PC-9 (cell line): ENCODE measurements at regions not wholly inside any gene's neighbourhood (a gene's known extent, or its start where the extent isn't known, plus 50 kb on each side); places are given as distances from the start of the nearest gene placed in this dataset.

Source experiments
- BruUV-seq: library from RNA; stranded (reverse); fragments of 400-500 nt; replicated peaks from 2 replicates; lab custom pipeline; 2021; lab: Mats Ljungman, UMichigan
- CTCF ChIA-PET: fragments of 300-600 bp; sonication (Branson Sonifier 250); formaldehyde crosslinking; loops from one replicate; lab custom pipeline; 2022; ENCODE audit warnings: antibody characterized with exemption; lab: Charles Lee
- POLR2A ChIA-PET: fragments of 300-600 bp; sonication (Branson Sonifier 250); formaldehyde crosslinking; loops from one replicate; lab custom pipeline; 2022; ENCODE audit warnings: antibody characterized with exemption; ENCODE audit not compliant: unreplicated experiment; lab: Charles Lee
- DNase-seq, 2 experiments: peaks; one replicate each; pipeline versions ENCODE4 v3.0.0 to v3.0.0-alpha.2; 2015 to 2022; ENCODE audit warnings: mixed read lengths in 1 of 2
- H2AFZ ChIP-seq: fragments of 200-600 bp; sonication (generic); 2 replicates; pipeline ENCODE4 v1.8.1; 2017; ENCODE audit warnings: antibody characterized with exemption
- H3F3A ChIP-seq: fragments of 200-600 bp; sonication (generic); 2 replicates; pipeline ENCODE4 v1.8.1; 2017; ENCODE audit warnings: antibody characterized with exemption, mild to moderate bottlenecking, low read depth; ENCODE audit not compliant: insufficient read depth
- H3K27ac ChIP-seq: fragments of 200-600 bp; sonication (generic); 2 replicates; pipeline ENCODE4 v1.6.1; 2016; ENCODE audit warnings: mixed run types
- H3K27me3 ChIP-seq: fragments of 200-600 bp; sonication (generic); 2 replicates; pipeline ENCODE4 v1.6.1; 2016; ENCODE audit warnings: low read depth, mixed run types; ENCODE audit not compliant: insufficient read depth
- H3K36me3 ChIP-seq: fragments of 200-600 bp; sonication (generic); 2 replicates; pipeline ENCODE4 v1.6.1; 2016; ENCODE audit warnings: low read depth, mixed run types
- H3K4me1 ChIP-seq: fragments of 200-600 bp; sonication (generic); replicated peaks from 2 replicates; pipeline ENCODE4 v1.6.1; 2016; ENCODE audit warnings: mixed run types; ENCODE audit not compliant: insufficient read depth
- H3K4me2 ChIP-seq: fragments of 200-600 bp; sonication (generic); 2 replicates; pipeline ENCODE4 v1.6.1; 2017; ENCODE audit warnings: mixed run types
- H3K4me3 ChIP-seq: fragments of 200-600 bp; sonication (generic); 2 replicates; pipeline ENCODE4 v1.6.1; 2016; ENCODE audit warnings: mixed run types
- H3K79me2 ChIP-seq: fragments of 200-600 bp; sonication (generic); 2 replicates; pipeline ENCODE4 v1.6.1; 2017; ENCODE audit warnings: low read depth, mixed run types
- H3K9me2 ChIP-seq: fragments of 200-600 bp; sonication (generic); 2 replicates; pipeline ENCODE4 v1.8.1; 2017; ENCODE audit warnings: mild to moderate bottlenecking; ENCODE audit not compliant: insufficient read depth
- H3K9me3 ChIP-seq: fragments of 200-600 bp; sonication (generic); 2 replicates; pipeline ENCODE4 v1.8.1; 2016; ENCODE audit warnings: low read depth; ENCODE audit not compliant: insufficient read depth
- H4K20me1 ChIP-seq: fragments of 200-600 bp; sonication (generic); 2 replicates; pipeline ENCODE4 v1.8.1; 2017; ENCODE audit not compliant: insufficient read depth
- EZH2 ChIP-seq: fragments of 200-600 bp; sonication (generic); IDR thresholded peaks from 2 replicates; pipeline ENCODE4 v1.8.0; 2017; ENCODE audit warnings: antibody characterized with exemption, low read depth
- intact Hi-C: fragments of 100-400 bp; cut with micrococcal nuclease; formaldehyde crosslinking; loops from one replicate; pipeline ENCODE4 v1.10.0; 2022; ENCODE audit not compliant: unreplicated experiment
- TF ChIP-seq, protein P1 (sequence below): fragments of 200-600 bp; sonication (generic); conservative IDR thresholded peaks from 2 replicates; pipeline ENCODE4 v1.6.1; 2017; ENCODE audit warnings: mixed run types, antibody characterized with exemption, mild to moderate bottlenecking, moderate library complexity

DNA sequence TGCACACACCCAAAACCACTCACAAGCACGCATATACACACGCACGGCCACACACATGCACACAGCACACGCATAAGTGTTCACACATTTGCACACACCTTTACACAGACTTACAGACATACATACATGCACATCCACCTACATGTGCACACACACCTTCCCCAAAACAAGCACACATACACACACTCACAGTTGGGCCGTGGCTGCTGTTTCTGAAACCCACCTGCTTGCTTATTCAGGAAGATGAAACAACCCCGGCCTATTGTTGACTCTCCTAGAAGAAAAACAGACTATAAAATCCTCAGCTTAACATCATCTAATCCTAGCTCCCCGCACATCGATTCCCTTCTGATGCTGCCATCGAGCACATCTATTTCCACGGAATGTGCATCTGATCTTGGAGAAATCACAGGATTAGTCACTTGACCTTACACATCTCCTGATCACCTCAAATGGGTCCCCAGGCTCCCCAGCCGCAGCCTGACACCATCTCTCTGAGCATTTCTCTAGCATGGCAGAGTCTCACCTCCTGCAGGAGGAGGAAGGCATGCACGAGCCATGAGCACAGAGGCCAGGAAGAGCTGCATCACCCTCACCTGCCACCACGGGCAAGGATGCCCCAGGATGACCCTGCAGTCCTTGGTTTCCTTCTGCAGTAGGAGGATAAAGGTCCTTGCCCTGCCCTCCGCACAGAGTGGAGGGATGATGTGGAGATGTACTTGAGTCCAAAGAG, 105.8 kb upstream of the CDH5 start:
- Histone ChIP-seq H4K20me1 (no peaks in the 10 kb centered on the region), H3K4me2 (no peak overlapping the region), H3K9me2 (no peaks in the 10 kb centered on the region), H3K27me3 (peaks cover 22% of the 10 kb centered on the region; the same call in 1 of the 2 replicates), H3K36me3 (no peaks in the 10 kb centered on the region), H3K79me2 (no peaks in the 10 kb centered on the region), H3K27ac (no peak overlapping the region), H3F3A (no peaks in the 10 kb centered on the region), H3K9me3 (no peaks in the 10 kb centered on the region), H2AFZ (no peak overlapping the region), H3K4me3 (no peak overlapping the region), H3K4me1 (no peaks in the 10 kb centered on the region)
- no TSS peak for BruUV-seq
- ChIA-PET CTCF (no interaction called here), POLR2A (interaction anchor here (1.0 kb wide), 1 partner anchor 66 kb away, joined by 7 read pairs; no protein-coding TSS in a partner anchor)
- intact Hi-C loops: no loop called here
- no peak for DNase-seq
- TF ChIP-seq, protein P1, sequence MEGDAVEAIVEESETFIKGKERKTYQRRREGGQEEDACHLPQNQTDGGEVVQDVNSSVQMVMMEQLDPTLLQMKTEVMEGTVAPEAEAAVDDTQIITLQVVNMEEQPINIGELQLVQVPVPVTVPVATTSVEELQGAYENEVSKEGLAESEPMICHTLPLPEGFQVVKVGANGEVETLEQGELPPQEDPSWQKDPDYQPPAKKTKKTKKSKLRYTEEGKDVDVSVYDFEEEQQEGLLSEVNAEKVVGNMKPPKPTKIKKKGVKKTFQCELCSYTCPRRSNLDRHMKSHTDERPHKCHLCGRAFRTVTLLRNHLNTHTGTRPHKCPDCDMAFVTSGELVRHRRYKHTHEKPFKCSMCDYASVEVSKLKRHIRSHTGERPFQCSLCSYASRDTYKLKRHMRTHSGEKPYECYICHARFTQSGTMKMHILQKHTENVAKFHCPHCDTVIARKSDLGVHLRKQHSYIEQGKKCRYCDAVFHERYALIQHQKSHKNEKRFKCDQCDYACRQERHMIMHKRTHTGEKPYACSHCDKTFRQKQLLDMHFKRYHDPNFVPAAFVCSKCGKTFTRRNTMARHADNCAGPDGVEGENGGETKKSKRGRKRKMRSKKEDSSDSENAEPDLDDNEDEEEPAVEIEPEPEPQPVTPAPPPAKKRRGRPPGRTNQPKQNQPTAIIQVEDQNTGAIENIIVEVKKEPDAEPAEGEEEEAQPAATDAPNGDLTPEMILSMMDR: no peak
- TF ChIP-seq EZH2: no peak

DNA sequence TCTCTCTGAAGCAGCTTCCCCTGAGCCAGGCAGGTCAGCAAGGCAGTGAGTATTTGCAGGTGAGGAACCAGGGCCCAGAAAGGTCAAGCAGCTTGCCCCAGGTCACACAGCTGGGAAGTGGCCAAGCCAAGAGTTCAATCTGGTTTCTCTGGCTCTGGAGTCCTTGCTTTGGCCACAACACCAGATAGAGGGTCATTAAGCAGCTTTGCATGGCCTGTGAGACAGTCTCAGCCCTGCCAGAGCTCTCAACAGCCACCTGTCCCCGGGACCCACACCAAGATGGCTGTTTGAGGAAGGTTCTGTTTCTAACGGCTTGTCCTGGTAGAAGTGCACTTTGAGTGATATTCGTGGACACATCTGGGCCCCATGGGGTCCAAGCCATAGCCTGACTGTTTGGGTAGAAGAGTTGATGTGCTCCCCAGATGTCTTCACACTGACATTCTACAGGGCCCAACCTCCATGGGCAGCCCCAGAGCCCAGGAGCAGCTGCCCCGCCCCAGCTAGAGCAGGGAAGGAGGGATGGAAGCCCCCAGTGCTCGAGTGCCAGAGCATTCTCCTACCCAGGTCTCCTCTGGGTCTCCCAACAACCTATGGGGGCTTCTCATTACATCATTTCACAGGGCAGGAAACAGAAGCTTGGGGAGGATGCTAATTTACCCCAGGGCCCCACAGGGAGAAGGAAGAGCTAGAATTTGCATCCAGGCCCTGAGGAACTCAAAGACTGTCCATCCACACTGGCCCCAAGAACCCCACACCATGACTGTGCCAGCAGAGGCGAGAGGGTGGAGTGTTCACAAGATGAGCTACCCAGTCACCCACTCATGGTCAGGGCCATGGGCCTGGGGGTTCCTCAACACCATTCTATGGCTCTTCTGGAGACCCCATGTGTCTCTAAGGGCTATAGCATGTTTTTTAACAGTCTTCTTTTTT, 107.3 kb upstream of the CDH5 start:
- Histone ChIP-seq H3K36me3 (no peaks in the 10 kb centered on the region), H3K4me1 (no peaks in the 10 kb centered on the region), H3K4me2 (no peak overlapping the region), H2AFZ (no peak overlapping the region), H4K20me1 (no peaks in the 10 kb centered on the region), H3K9me2 (no peaks in the 10 kb centered on the region), H3K27ac (no peak overlapping the region), H3K79me2 (no peaks in the 10 kb centered on the region), H3K9me3 (no peaks in the 10 kb centered on the region), H3K27me3 (peaks cover 37% of the 10 kb centered on the region), H3F3A (no peaks in the 10 kb centered on the region), H3K4me3 (no peak overlapping the region)
- BruUV-seq: no TSS peak
- intact Hi-C loops: no loop called here
- no peak for TF ChIP-seq EZH2
- TF ChIP-seq, protein P1: no peak
- POLR2A ChIA-PET: no interaction called here
- no peak for DNase-seq
- CTCF ChIA-PET: interaction anchor here (0.6 kb wide), 1 partner anchor 1349 kb away, joined by 3 read pairs; no protein-coding TSS in a partner anchor

DNA sequence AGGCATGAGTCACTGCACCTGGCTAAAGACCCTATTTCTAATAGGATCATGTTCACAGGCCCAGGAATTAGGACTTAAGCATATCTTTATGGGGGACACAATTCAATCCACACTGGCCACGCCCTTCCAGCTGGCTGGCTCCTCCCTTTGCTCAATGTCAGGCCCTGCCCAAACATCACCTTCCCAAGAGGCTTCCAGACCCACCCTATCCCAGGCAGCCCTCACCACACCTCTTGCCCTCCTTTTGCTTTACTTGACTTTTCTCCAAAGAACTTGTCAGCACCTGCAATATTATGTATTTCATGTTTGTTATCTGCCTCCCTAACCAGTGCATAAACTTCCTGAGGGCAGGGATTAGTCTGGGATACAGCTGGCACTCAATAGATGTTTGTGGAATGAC, 109.6 kb upstream of the CDH5 start:
- H3K4me2 ChIP-seq: no peak overlapping the region
- H3K27ac ChIP-seq: no peak overlapping the region
- H3K79me2 ChIP-seq: no peaks in the 10 kb centered on the region
- CTCF ChIA-PET: no interaction called here
- H3K4me3 ChIP-seq: no peak overlapping the region
- no peaks in the 10 kb centered on the region for H3K36me3 ChIP-seq
- intact Hi-C loops: no loop called here
- no peaks in the 10 kb centered on the region for H3F3A ChIP-seq
- POLR2A ChIA-PET: no interaction called here
- no peak overlapping the region for H2AFZ ChIP-seq
- TF ChIP-seq, protein P1: no peak
- TF ChIP-seq EZH2: no peak
- no peaks in the 10 kb centered on the region for H3K9me2 ChIP-seq
- no TSS peak for BruUV-seq
- no peaks in the 10 kb centered on the region for H3K9me3 ChIP-seq
- no peaks in the 10 kb centered on the region for H4K20me1 ChIP-seq
- DNase-seq: no peak
- H3K4me1 ChIP-seq: no peaks in the 10 kb centered on the region
- H3K27me3 ChIP-seq: peaks cover 48% of the 10 kb centered on the region
